CD4-positive, alpha-beta T cell (primary cell): ENCODE measurements at regions not wholly inside any gene's neighbourhood (a gene's known extent, or its start where the extent isn't known, plus 50 kb on each side); places are given as distances from the start of the nearest gene placed in this dataset.

Experiments
- ATAC-seq: fragments of 200-7000 bp; cut with Tn5 transposase; one replicate; pipeline ENCODE4 v1.10.0; 2022; ENCODE audit warnings: mild to moderate bottlenecking; ENCODE audit not compliant: poor library complexity
- CTCF ChIA-PET: fragments of 350-600 bp; sonication (Branson Sonifier 250); formaldehyde crosslinking; loops from one replicate; lab custom pipeline; 2021; ENCODE audit warnings: antibody characterized with exemption, inconsistent platforms; lab: Charles Lee
- POLR2A ChIA-PET: fragments of 350-600 bp; sonication (Branson Sonifier 250); formaldehyde crosslinking; loops from one replicate; lab custom pipeline; 2021; ENCODE audit warnings: antibody characterized with exemption, inconsistent platforms; lab: Charles Lee
- DNase-seq, 14 experiments: peaks; one replicate each; pipeline ENCODE4 v3.0.0-alpha.2; 2013 to 2020; ENCODE audit warnings: mixed read lengths in 2 of 14
- H3K27ac ChIP-seq, 2 donors: one replicate each; pipeline versions ENCODE4 v1.5.1 to v1.7.0; 2013; ENCODE audit warnings: low read length in 2 of 2, low read depth in 1 of 2, mild to moderate bottlenecking in 1 of 2
- H3K27me3 ChIP-seq, 2 experiments: 1 replicate in 1 of 2; 2 replicates in 1 of 2; pipeline versions ENCODE4 v1.6.1 to v1.7.0; 2013; ENCODE audit warnings: low read length in 2 of 2, control low read depth in 1 of 2, mild to moderate bottlenecking in 1 of 2, moderate library complexity in 1 of 2; ENCODE audit not compliant: insufficient read depth in 2 of 2, control insufficient read depth in 1 of 2
- H3K36me3 ChIP-seq: one replicate; pipeline ENCODE4 v1.6.1; 2013; ENCODE audit warnings: low read length, control low read depth; ENCODE audit not compliant: insufficient read depth
- H3K4me1 ChIP-seq: one replicate; pipeline ENCODE4 v1.6.1; 2013; ENCODE audit warnings: low read length, control low read depth; ENCODE audit not compliant: insufficient read depth
- H3K4me3 ChIP-seq: one replicate; pipeline ENCODE4 v1.5.1; 2013; ENCODE audit warnings: mild to moderate bottlenecking, low read length, moderate library complexity
- H3K9me3 ChIP-seq, 2 experiments: 1 replicate in 1 of 2; 2 replicates in 1 of 2; pipeline versions ENCODE4 v1.6.1 to v1.7.0; 2013; ENCODE audit warnings: low read length in 2 of 2, mild to moderate bottlenecking in 2 of 2, control low read depth in 1 of 2, moderate library complexity in 1 of 2; ENCODE audit not compliant: control insufficient read depth in 1 of 2, insufficient read depth in 1 of 2
- H3K27ac Mint-ChIP-seq: one replicate; pipeline ENCODE4 v1.8.0; 2020; ENCODE audit warnings: mixed read lengths
- H3K27me3 Mint-ChIP-seq: one replicate; pipeline ENCODE4 v1.8.0; 2021; ENCODE audit warnings: mixed read lengths
- H3K36me3 Mint-ChIP-seq: one replicate; pipeline ENCODE4 v1.8.0; 2021; ENCODE audit warnings: low read depth, mixed read lengths
- H3K4me1 Mint-ChIP-seq: one replicate; pipeline ENCODE4 v1.8.0; 2021; ENCODE audit warnings: low read depth, mixed read lengths
- H3K4me3 Mint-ChIP-seq: one replicate; pipeline ENCODE4 v1.8.0; 2020; ENCODE audit warnings: mild to moderate bottlenecking, mixed read lengths
- H3K9me3 Mint-ChIP-seq: one replicate; pipeline ENCODE4 v1.8.0; 2020; ENCODE audit warnings: mixed read lengths
- CTCF ChIP-seq: fragments of 200-600 bp; IDR thresholded peaks from one replicate; pipeline ENCODE4 v1.8.0; 2022; ENCODE audit warnings: antibody characterized with exemption, mild to moderate bottlenecking
- intact Hi-C, 2 experiments: fragments of 100-400 bp; cut with DNase I in 1 of 2; cut with micrococcal nuclease in 1 of 2; formaldehyde crosslinking; loops; one replicate each; pipeline versions ENCODE4 v1.15.1 to v1.9.0; 2023 to 2025; cut with DNase I, micrococcal nuclease

- H3K27ac Mint-ChIP-seq = no peak overlapping the region
- H3K27me3 Mint-ChIP-seq = peaks cover 3% of the 10 kb centered on the region
- Histone ChIP-seq H3K4me3 (no peak overlapping the region), H3K36me3 (no peaks in the 10 kb centered on the region), H3K27me3 (peaks cover 0 to 3% of the 10 kb centered on the region in 2 experiments), H3K9me3 (no peaks in the 10 kb centered on the region), H3K27ac (no peak overlapping the region), H3K4me1 (no peaks in the 10 kb centered on the region)
- no peak for TF ChIP-seq CTCF
- H3K4me1 Mint-ChIP-seq = no peaks in the 10 kb centered on the region
- DNase-seq = no peak
- H3K36me3 Mint-ChIP-seq = no peaks in the 10 kb centered on the region
- no peaks in the 10 kb centered on the region for H3K9me3 Mint-ChIP-seq
- ATAC-seq = no peak
- intact Hi-C loops = no loop called here
- ChIA-PET POLR2A (no interaction called here), CTCF (no interaction called here)
- no peak overlapping the region for H3K4me3 Mint-ChIP-seq
These were observed 90.2 kb upstream of the DNAJC10 start for GRCh38 chr2:182625814-182626213.

- no peak for TF ChIP-seq CTCF
- Mint-ChIP-seq H3K9me3 (no peaks in the 10 kb centered on the region), H3K4me3 (no peak overlapping the region), H3K36me3 (no peaks in the 10 kb centered on the region), H3K27me3 (peaks cover 14% of the 10 kb centered on the region), H3K27ac (no peak overlapping the region), H3K4me1 (no peaks in the 10 kb centered on the region)
- ATAC-seq (no peak), DNase-seq (no peak)
- Histone ChIP-seq H3K4me3 (no peak overlapping the region), H3K27ac (no peak overlapping the region), H3K36me3 (no peaks in the 10 kb centered on the region), H3K27me3 (peaks cover 0 to 3% of the 10 kb centered on the region in 2 experiments), H3K4me1 (no peaks in the 10 kb centered on the region), H3K9me3 (no peaks in the 10 kb centered on the region)
- CTCF ChIA-PET = no interaction called here
- intact Hi-C loops = no loop called here
- POLR2A ChIA-PET = no interaction called here
These were observed 87.1 kb upstream of the DNAJC10 start for GRCh38 chr2:182628916-182629315.

- ChIA-PET POLR2A (no interaction called here), CTCF (interaction anchor here (0.6 kb wide), 1 partner anchor 24 kb away, joined by 3 read pairs; no protein-coding TSS in a partner anchor)
- H3K27me3 Mint-ChIP-seq = peaks cover 14% of the 10 kb centered on the region
- intact Hi-C loops = no loop called here
- H3K27ac Mint-ChIP-seq = no peak overlapping the region
- DNase-seq (no peak), ATAC-seq (no peak)
- Histone ChIP-seq H3K36me3 (no peaks in the 10 kb centered on the region), H3K27ac (no peak overlapping the region), H3K9me3 (no peaks in the 10 kb centered on the region), H3K27me3 (peaks cover 0 to 2% of the 10 kb centered on the region in 2 experiments), H3K4me1 (no peaks in the 10 kb centered on the region), H3K4me3 (no peak overlapping the region)
- no peak overlapping the region for H3K4me3 Mint-ChIP-seq
- no peaks in the 10 kb centered on the region for H3K9me3 Mint-ChIP-seq
- H3K36me3 Mint-ChIP-seq = no peaks in the 10 kb centered on the region
- no peak for TF ChIP-seq CTCF
- H3K4me1 Mint-ChIP-seq = no peaks in the 10 kb centered on the region
These were observed 85.8 kb upstream of the DNAJC10 start for GRCh38 chr2:182630207-182630606.
